ENCODE measurements at regions not wholly inside any gene's neighbourhood (a gene's known extent, or its start where the extent isn't known, plus 50 kb on each side); places are given as distances from the start of the nearest gene placed in this dataset.
"Not testable (repeated sequence)": the region's sequence is repeated elsewhere in the genome, so short reads cannot be mapped to it uniquely, and the experiment has no call there.

DNA sequence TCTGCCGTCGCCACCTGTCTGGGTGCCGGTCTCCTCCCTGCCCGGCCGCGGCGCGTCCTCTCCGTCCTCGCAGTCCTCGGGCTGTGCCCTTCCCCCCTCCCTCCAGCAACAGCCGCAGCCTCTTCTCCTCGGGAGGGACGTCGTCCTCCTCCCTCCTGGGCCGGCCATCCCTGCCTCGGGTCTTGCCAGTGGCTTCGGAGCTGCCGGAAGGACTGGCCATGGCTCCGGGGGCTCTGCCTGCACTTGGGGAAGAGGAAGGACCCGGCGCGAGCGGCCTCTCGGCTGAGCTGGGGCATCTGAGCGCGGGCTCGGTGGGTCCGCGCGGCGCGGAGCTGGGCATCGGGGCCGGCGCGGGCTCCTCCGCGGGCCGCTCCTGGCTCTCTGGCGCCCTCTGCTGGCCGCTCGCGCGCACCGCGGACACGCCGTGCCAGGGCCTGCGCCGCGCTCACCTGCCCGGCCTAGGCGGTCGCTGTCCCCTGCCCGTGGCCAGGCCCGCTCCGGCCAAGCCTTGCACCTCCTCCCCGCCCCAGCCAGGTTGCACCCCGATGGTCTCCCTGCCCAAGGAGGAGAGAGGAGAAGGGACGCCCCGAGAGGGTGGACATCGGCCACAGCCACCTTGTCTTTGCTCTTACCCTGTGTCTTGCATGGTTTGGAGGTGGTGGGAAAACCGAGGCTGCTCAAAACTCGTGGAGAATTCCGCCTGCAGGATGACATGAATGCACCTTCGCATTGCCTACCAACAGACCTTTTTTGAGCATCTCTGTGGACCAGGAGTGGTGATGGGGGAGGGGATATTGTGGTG, 83.9 kb upstream of the FRG2C start:
- H3K4me3 ChIP-seq (ENCODE audit: low read depth, low read length), result peak overlapping the region; percentile 48
- peak; percentile 4 for DNase-seq (ENCODE audit: low read depth)

DNA sequence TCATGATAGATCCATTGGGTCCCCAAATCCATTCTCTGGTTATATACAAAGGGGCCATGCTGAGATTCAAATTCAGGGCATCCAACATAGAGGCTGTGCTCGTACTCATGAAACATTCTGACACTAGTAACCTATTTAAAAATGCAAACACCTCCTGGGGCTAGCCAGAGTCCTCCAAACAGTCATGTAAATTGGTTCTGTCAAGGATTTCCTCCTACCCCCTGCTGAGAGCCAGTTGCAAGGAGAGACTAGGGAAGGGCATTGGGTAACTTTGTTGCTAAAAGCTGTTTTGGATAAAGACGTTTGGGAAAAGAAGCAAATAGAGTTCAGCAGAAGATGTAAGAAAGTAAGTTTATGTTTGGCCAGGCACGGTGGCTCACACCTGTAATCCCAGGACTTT, 81.6 kb upstream of the FRG2C start:
- not testable (repeated sequence) for DNase-seq (ENCODE audit: low read depth); H3K4me3 ChIP-seq (ENCODE audit: low read depth, low read length)

DNA sequence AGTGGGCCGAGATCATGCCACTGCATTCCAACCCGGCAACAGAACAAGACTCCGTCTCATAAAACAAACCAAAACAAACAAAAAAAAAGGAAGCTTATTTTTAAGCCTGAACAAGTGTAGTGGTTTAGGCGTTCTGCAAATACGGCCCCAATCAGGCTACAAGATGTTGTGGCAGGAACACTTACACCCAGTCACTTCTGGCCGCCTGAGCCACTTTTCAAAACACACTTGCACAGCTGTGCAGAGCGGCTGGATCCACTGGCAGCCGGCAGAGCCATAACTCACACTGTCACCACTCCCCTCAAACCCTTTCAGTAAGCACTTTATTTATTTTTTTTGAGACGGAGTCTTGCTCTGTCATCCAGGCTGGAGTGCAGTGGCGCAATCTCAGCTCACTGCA, 81.0 kb upstream of the FRG2C start:
- not testable (repeated sequence) for DNase-seq (ENCODE audit: low read depth); H3K4me3 ChIP-seq (ENCODE audit: low read depth, low read length)

DNA sequence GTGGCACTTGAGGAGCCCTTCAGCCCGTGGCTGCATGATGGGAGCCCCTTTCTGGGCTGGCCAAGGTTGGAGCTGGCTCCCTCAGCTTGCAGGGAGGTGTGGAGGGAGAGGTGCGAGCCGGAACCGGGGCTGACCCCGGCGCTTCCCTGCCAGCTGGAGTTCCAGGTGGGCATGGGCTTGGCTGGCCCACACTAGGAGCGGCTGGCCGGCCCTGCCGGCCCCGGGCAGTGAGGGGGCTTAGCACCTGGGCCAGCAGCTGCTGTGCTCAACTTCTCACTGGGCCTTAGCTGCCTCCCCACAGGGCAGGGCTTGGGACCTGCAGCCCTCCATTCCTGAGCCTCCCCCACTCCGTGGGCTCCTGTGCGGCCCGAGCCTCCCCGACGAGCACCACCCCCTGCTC, 76.4 kb upstream of the FRG2C start:
- not testable (repeated sequence) for H3K4me3 ChIP-seq (ENCODE audit: low read depth, low read length); DNase-seq (ENCODE audit: low read depth)

DNA sequence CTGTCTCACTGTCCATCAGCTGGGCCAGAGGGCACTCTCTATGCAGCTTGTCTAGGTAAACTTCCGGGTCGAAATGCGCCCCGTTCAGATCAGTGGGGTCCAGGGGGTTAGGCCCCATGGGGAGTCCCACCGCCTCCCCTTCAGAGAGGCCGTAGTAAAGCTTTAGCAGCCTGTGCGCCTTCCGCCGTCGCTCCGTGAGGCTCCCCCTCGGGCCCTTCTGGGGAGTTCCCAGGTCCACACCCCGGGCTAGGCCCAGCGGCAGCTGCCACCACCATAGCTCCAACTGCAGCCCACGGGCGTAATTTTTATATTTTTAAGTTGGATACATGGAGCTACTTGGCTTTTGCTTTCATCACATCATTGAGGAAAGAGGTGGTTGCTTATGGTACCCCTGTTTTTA, 73.7 kb upstream of the FRG2C start:
- DNase-seq (ENCODE audit: low read depth); H3K4me3 ChIP-seq (ENCODE audit: low read depth, low read length): not testable (repeated sequence)

DNA sequence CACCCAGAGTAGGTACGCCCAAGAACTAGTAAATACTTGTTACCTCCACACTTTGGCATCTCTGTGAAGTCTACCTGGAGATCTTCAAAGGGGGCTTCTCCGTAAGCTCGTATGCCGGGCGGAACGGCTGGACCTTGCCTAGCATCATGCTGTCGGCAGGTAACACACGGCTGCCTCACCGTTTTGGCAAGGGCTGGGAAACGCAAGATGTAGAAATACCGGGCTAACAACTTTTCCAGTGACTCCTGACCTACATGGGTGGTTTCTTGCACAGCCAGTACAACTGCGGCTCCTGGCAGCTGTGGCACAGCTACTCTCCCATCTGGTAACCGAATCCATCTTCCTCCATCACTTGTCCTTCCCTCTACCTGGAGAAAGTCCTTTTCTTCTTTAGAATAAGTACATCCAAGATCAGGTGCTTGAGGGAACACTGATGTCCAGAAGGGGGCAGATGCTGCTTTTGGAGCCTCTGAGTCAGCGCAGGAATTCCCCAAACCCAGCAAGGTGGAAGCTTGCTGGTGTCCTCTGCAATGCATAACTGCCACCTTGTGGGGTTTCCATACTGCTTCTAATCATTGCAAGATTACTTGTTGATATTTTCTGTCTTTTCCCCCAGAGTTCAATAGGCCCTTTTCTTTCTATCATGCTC, 59.7 kb upstream of the FRG2C start:
- TF ChIP-seq, protein P1, sequence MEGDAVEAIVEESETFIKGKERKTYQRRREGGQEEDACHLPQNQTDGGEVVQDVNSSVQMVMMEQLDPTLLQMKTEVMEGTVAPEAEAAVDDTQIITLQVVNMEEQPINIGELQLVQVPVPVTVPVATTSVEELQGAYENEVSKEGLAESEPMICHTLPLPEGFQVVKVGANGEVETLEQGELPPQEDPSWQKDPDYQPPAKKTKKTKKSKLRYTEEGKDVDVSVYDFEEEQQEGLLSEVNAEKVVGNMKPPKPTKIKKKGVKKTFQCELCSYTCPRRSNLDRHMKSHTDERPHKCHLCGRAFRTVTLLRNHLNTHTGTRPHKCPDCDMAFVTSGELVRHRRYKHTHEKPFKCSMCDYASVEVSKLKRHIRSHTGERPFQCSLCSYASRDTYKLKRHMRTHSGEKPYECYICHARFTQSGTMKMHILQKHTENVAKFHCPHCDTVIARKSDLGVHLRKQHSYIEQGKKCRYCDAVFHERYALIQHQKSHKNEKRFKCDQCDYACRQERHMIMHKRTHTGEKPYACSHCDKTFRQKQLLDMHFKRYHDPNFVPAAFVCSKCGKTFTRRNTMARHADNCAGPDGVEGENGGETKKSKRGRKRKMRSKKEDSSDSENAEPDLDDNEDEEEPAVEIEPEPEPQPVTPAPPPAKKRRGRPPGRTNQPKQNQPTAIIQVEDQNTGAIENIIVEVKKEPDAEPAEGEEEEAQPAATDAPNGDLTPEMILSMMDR (conservative IDR thresholded peaks at IDR 0.05; ENCODE audit: low read depth, low read length), result peak; percentile 40
- H3K4me3 ChIP-seq (ENCODE audit: low read depth, low read length), result not testable (repeated sequence)
- peak; percentile 35 for DNase-seq (ENCODE audit: low read depth)

DNA sequence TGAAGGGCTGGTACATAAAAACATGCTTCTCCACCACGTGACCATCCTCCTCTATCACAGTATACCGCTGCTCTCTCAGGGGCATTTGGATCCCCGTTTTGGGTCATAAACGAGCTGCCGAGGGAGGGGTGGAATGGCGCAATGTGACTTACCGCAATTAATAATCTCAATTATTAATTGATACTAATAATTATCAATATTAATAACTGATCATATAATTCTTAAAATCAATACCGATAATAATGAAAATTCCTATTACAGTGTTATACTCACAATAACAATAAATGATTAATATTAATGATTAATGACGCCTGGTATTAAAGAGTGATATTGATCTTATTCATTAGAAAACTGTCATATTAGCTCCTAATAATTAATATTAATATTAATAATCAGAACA, 56.1 kb upstream of the FRG2C start:
- H3K4me3 ChIP-seq (ENCODE audit: low read depth, low read length); DNase-seq (ENCODE audit: low read depth): not testable (repeated sequence)

DNA sequence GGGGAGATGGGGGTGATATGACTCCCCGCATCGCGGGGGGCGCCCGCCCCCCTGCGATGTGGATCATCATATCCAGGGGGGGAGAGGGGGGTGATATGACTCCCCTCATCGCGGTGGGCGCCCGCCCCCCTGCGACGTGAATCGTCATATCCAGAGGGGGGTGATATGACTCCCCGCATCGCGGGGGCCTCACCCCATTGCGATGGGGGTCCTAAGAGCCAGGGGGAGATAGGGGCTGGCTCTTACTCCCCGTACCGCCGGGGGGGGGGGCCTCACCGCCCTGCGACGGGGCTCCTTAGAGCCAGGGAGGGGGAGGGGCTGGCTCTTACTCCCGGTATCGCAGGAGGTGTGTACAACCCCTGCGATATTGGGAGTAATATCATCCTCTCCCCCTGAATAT, 54.5 kb upstream of the FRG2C start:
- H3K4me3 ChIP-seq (ENCODE audit: low read depth, low read length); DNase-seq (ENCODE audit: low read depth): not testable (repeated sequence)

DNA sequence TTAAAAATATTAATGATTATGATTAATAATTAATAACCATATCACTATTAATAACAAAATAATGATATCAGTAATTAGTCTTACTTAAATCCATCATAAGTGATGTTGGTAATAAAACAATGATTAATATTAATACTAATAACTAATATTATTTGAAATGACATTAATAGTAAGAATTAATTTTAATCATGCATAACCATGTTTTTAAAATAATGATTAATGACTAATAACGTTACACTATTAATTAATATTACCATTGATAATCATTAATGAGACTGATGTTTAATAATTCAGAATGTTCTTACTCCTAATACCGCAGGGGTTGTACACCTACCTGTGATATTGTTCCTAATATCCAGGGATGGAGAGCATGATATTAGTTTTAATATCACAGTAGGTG, 53.4 kb upstream of the FRG2C start:
- TF ChIP-seq, protein P1 (conservative IDR thresholded peaks at IDR 0.05; ENCODE audit: low read depth, low read length), result no peak
- H3K4me3 ChIP-seq (ENCODE audit: low read depth, low read length), result no peak overlapping the region
- DNase-seq (ENCODE audit: low read depth), result no peak

DNA sequence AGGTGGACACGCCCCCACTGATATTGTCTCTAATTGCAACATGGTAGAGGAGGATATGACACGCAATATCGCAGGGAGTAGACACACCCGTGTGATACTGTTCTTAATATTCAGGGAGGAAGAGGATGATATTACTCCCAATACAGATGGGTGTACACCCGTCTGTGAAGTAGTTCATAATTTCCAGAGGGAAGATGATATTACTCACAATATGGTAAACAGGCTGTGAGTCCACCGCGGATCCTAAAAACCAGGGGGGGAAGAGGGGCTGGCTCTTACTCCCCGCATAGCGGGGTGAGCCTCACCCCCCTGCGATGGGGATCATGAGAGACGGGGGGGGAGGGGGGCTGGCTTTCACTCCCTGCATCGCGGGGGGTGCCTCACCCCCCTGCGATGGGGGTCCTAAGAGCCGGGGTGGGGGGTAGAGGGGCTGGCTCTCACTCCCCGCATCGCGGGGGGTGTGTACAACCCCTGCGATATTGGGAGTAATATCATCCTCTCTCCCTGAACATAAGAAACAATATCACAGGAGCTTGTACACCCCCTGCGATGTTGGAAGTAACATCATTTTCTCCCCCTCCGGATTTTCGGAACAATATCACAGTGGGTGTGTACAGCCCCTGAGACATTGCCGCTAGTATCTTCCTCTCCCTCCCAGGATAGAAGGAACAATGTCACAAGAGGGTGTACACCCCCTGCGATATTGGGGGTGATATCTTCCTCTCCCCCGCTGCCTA, 52.2 kb upstream of the FRG2C start:
- not testable (repeated sequence) for H3K4me3 ChIP-seq (ENCODE audit: low read depth, low read length); DNase-seq (ENCODE audit: low read depth)
